Fibroblast of lung (primary cell): ENCODE measurements at regions not wholly inside any gene's neighbourhood (a gene's known extent, or its start where the extent isn't known, plus 50 kb on each side); places are given as distances from the start of the nearest gene placed in this dataset.

Experiments used
- DNase-seq, 2 donors: peaks; one replicate each; pipeline versions ENCODE4 v3.0.0 to v3.0.0-alpha.2; 2010; ENCODE audit warnings: low read depth in 2 of 2
- H2AFZ ChIP-seq: 2 replicates; pipeline ENCODE4 v1.5.1; 2012; ENCODE audit warnings: low read length, control low read depth, inconsistent platforms
- H3K27ac ChIP-seq: 2 replicates; pipeline ENCODE4 v1.5.1; 2011; ENCODE audit warnings: low read length, control low read depth; ENCODE audit not compliant: insufficient read depth
- H3K27me3 ChIP-seq: 2 replicates; pipeline ENCODE4 v1.5.1; 2011; ENCODE audit warnings: mild to moderate bottlenecking, low read length; ENCODE audit not compliant: control insufficient read depth, insufficient read depth
- H3K36me3 ChIP-seq: 2 replicates; pipeline ENCODE4 v1.5.1; 2011; ENCODE audit warnings: low read length; ENCODE audit not compliant: control insufficient read depth, insufficient read depth
- H3K4me1 ChIP-seq: 2 replicates; pipeline ENCODE4 v1.5.1; 2011; ENCODE audit warnings: low read length; ENCODE audit not compliant: control insufficient read depth, insufficient read depth; ENCODE audit errors: extremely low read depth
- H3K4me2 ChIP-seq: 2 replicates; pipeline ENCODE4 v1.5.1; 2011; ENCODE audit warnings: low read length, control low read depth; ENCODE audit not compliant: insufficient read depth; ENCODE audit errors: extremely low read depth
- H3K4me3 ChIP-seq, 4 experiments: fragments of 200-600 bp in 1 of 4; sonication (generic) in 1 of 4; replicated peaks in 1 of 4; 2 replicates each; pipeline ENCODE4 v1.5.1; 2011 to 2016; ENCODE audit warnings: low read length in 4 of 4, low read depth in 3 of 4, mild to moderate bottlenecking in 3 of 4, control low read depth in 2 of 4, inconsistent platforms in 1 of 4, mixed read lengths in 1 of 4; ENCODE audit not compliant: insufficient read depth in 1 of 4; ENCODE audit errors: control extremely low read depth in 1 of 4
- H3K79me2 ChIP-seq: 2 replicates; pipeline ENCODE4 v1.5.1; 2012; ENCODE audit warnings: mild to moderate bottlenecking, low read length, inconsistent platforms; ENCODE audit not compliant: control insufficient read depth, insufficient read depth
- H3K9ac ChIP-seq: 2 replicates; pipeline ENCODE4 v1.5.1; 2011; ENCODE audit warnings: mild to moderate bottlenecking, low read length, control low read depth; ENCODE audit not compliant: insufficient read depth
- H3K9me3 ChIP-seq: 2 replicates; pipeline ENCODE4 v1.5.1; 2012; ENCODE audit warnings: low read depth, low read length; ENCODE audit not compliant: control insufficient read depth, insufficient read depth
- H4K20me1 ChIP-seq: 2 replicates; pipeline ENCODE4 v1.5.1; 2011; ENCODE audit warnings: low read length; ENCODE audit not compliant: control insufficient read depth, insufficient read depth; ENCODE audit errors: extremely low read depth
- EZH2 ChIP-seq: IDR thresholded peaks from 2 replicates; pipeline ENCODE4 v1.5.1; 2012; ENCODE audit warnings: low read length, control low read depth, mild to moderate bottlenecking; ENCODE audit errors: missing control alignments
- TF ChIP-seq, protein P1 (sequence below), 2 donors: IDR thresholded peaks in 1 of 2; conservative IDR thresholded peaks in 1 of 2; 1 replicate in 1 of 2; 2 replicates in 1 of 2; pipeline ENCODE4 v1.5.1; 2011 to 2012; ENCODE audit warnings: low read length in 2 of 2, control low read depth in 1 of 2, inconsistent platforms in 1 of 2, low read depth in 1 of 2, mild to moderate bottlenecking in 1 of 2

DNA sequence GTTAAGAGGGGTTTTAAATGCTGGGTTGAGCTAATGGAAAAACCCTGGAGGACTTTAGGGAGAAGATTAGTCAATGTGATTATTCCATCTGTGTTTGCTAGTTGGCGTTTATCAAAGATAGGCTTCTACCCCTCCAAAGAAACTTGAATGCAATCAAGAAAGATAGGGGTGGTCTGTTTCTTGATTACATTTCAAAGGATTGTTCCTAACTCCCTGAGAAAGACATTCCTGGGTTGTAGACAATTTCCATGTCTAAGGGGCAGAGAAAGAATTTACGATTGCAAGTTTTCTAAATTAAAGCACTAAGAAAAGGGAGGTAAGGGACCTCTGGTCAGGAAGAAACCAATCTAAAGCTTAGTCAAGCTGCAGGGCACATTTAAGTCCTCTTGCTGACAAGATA is 2268.7 kb downstream of the LRRC4C start:
- H3K4me2 ChIP-seq: no peak overlapping the region
- no peak overlapping the region for H2AFZ ChIP-seq
- H3K27me3 ChIP-seq: no peaks in the 10 kb centered on the region
- no peak overlapping the region for H3K27ac ChIP-seq
- H3K9me3 ChIP-seq: no peaks in the 10 kb centered on the region
- H3K4me1 ChIP-seq: no peaks in the 10 kb centered on the region
- H3K36me3 ChIP-seq: no peaks in the 10 kb centered on the region
- no peak overlapping the region for H3K4me3 ChIP-seq
- no peak for DNase-seq
- no peaks in the 10 kb centered on the region for H4K20me1 ChIP-seq
- no peaks in the 10 kb centered on the region for H3K79me2 ChIP-seq
- TF ChIP-seq EZH2: no peak
- TF ChIP-seq, protein P1, sequence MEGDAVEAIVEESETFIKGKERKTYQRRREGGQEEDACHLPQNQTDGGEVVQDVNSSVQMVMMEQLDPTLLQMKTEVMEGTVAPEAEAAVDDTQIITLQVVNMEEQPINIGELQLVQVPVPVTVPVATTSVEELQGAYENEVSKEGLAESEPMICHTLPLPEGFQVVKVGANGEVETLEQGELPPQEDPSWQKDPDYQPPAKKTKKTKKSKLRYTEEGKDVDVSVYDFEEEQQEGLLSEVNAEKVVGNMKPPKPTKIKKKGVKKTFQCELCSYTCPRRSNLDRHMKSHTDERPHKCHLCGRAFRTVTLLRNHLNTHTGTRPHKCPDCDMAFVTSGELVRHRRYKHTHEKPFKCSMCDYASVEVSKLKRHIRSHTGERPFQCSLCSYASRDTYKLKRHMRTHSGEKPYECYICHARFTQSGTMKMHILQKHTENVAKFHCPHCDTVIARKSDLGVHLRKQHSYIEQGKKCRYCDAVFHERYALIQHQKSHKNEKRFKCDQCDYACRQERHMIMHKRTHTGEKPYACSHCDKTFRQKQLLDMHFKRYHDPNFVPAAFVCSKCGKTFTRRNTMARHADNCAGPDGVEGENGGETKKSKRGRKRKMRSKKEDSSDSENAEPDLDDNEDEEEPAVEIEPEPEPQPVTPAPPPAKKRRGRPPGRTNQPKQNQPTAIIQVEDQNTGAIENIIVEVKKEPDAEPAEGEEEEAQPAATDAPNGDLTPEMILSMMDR (conservative IDR thresholded peaks at IDR 0.05 in 1 of 2, IDR thresholded peaks at IDR 0.05 in 1 of 2; ENCODE audit: low read depth in 1 of 2, low read length in 2 of 2): no peak
- H3K9ac ChIP-seq: no peak overlapping the region

DNA sequence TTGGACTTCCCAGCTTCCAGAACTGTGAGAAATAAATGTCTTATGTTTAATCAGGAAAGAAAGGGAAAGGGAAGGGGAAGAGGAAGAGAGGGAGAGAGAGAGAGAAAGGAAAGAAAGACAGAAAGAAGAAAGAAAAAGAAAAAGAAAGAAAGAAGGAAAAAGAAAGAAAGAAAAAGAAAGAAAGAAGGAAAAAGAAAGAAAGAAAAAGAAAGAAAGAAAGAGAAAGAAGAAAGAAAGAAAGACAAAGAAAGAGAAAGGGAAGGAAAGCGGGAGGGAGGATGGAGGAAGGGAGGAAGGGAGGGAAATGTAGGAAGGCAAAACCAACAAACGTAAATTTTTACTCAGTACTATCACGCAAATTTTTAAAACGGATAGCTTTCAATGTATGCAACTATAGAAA is 2281.8 kb downstream of the LRRC4C start:
- no peaks in the 10 kb centered on the region for H3K4me1 ChIP-seq
- no peak overlapping the region for H3K9ac ChIP-seq
- H2AFZ ChIP-seq: no peak overlapping the region
- H3K79me2 ChIP-seq: no peaks in the 10 kb centered on the region
- no peaks in the 10 kb centered on the region for H3K27me3 ChIP-seq
- no peak overlapping the region for H3K27ac ChIP-seq
- no peak for TF ChIP-seq EZH2
- TF ChIP-seq, protein P1 (conservative IDR thresholded peaks at IDR 0.05 in 1 of 2, IDR thresholded peaks at IDR 0.05 in 1 of 2; ENCODE audit: low read depth in 1 of 2, low read length in 2 of 2): no peak
- H3K36me3 ChIP-seq: no peaks in the 10 kb centered on the region
- no peaks in the 10 kb centered on the region for H3K9me3 ChIP-seq
- DNase-seq: no peak
- no peak overlapping the region for H3K4me3 ChIP-seq
- no peak overlapping the region for H3K4me2 ChIP-seq
- no peaks in the 10 kb centered on the region for H4K20me1 ChIP-seq

DNA sequence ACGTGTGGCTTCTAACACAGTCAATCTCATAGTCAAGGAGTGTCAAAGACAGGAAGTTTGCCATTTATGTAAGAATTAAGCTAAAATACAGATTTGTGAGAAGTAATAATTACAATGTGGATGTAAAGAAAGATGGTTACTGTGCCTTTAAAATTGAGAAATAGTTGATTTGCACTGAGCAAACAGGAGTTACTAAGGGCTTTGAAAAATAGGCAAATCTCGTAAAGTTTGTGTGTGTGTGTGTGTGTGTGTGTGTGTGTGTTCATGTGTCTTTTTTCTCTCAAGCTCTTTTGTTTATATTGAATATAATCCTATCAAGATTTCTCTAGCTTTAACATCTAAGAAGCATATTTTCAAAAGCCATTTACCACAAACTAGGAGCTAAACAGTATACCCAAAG is 2284.5 kb downstream of the LRRC4C start:
- no peaks in the 10 kb centered on the region for H3K9me3 ChIP-seq

More for the DNA sequence above, 2284.5 kb downstream of the LRRC4C start:
- no peak overlapping the region for H3K4me2 ChIP-seq
- H2AFZ ChIP-seq: no peak overlapping the region
- H3K36me3 ChIP-seq: no peaks in the 10 kb centered on the region
- H3K4me3 ChIP-seq: no peak overlapping the region
- H3K27ac ChIP-seq: no peak overlapping the region
- no peak overlapping the region for H3K9ac ChIP-seq
- TF ChIP-seq EZH2: no peak
- TF ChIP-seq, protein P1 (conservative IDR thresholded peaks at IDR 0.05 in 1 of 2, IDR thresholded peaks at IDR 0.05 in 1 of 2; ENCODE audit: low read depth in 1 of 2, low read length in 2 of 2): no peak
- no peaks in the 10 kb centered on the region for H4K20me1 ChIP-seq
- no peaks in the 10 kb centered on the region for H3K27me3 ChIP-seq
- no peak for DNase-seq
- no peaks in the 10 kb centered on the region for H3K79me2 ChIP-seq
- no peaks in the 10 kb centered on the region for H3K4me1 ChIP-seq
